HEK293T (cell line): ENCODE measurements at regions not wholly inside any gene's neighbourhood (a gene's known extent, or its start where the extent isn't known, plus 50 kb on each side); places are given as distances from the start of the nearest gene placed in this dataset.

Source experiments
- ARNT ChIP-seq: fragments of 450-650 bp; IDR thresholded peaks from 2 replicates; pipeline ENCODE4 v1.6.1; 2017; ENCODE audit warnings: mild to moderate bottlenecking
- BHLHE40 ChIP-seq: fragments of 450-650 bp; IDR thresholded peaks from 2 replicates; pipeline ENCODE4 v1.6.1; 2016; ENCODE audit warnings: mild to moderate bottlenecking, moderate library complexity, borderline replicate concordance
- ELF4 ChIP-seq: fragments of 450-650 bp; IDR thresholded peaks from 2 replicates; pipeline ENCODE4 v1.6.1; 2017; ENCODE audit warnings: antibody characterized with exemption
- FOXK2 ChIP-seq: fragments of 450-650 bp; IDR thresholded peaks from 2 replicates; pipeline ENCODE4 v1.6.1; 2016; ENCODE audit warnings: mild to moderate bottlenecking
- FOXM1 ChIP-seq: fragments of 450-650 bp; IDR thresholded peaks from 2 replicates; pipeline ENCODE4 v1.6.1; 2017; ENCODE audit warnings: mild to moderate bottlenecking, borderline replicate concordance
- HDGF ChIP-seq: fragments of 450-650 bp; IDR thresholded peaks from 2 replicates; pipeline ENCODE4 v1.6.1; 2017; ENCODE audit warnings: antibody characterized with exemption, borderline replicate concordance
- L3MBTL2 ChIP-seq: fragments of 450-650 bp; conservative IDR thresholded peaks from 2 replicates; pipeline ENCODE4 v1.6.1; 2016; ENCODE audit warnings: mild to moderate bottlenecking
- LEF1 ChIP-seq: fragments of 450-650 bp; IDR thresholded peaks from 2 replicates; pipeline ENCODE4 v1.6.1; 2017; ENCODE audit warnings: mild to moderate bottlenecking, borderline replicate concordance
- NFRKB ChIP-seq: fragments of 450-650 bp; IDR thresholded peaks from 2 replicates; pipeline ENCODE4 v1.6.1; 2016; ENCODE audit warnings: mild to moderate bottlenecking, moderate library complexity
- SP1 ChIP-seq: fragments of 450-650 bp; IDR thresholded peaks from 2 replicates; pipeline ENCODE4 v1.6.1; 2017
- SUZ12 ChIP-seq: fragments of 450-650 bp; IDR thresholded peaks from 2 replicates; pipeline ENCODE4 v1.6.1; 2016; ENCODE audit warnings: mild to moderate bottlenecking
- TARDBP ChIP-seq: fragments of 450-650 bp; IDR thresholded peaks from 2 replicates; pipeline ENCODE4 v1.6.1; 2016
- ZNF384 ChIP-seq: fragments of 450-650 bp; IDR thresholded peaks from 2 replicates; pipeline ENCODE4 v1.6.1; 2016
- TF ChIP-seq, protein P1 (sequence below): fragments of 450-650 bp; IDR thresholded peaks from 2 replicates; pipeline ENCODE4 v1.6.1; 2016

DNA sequence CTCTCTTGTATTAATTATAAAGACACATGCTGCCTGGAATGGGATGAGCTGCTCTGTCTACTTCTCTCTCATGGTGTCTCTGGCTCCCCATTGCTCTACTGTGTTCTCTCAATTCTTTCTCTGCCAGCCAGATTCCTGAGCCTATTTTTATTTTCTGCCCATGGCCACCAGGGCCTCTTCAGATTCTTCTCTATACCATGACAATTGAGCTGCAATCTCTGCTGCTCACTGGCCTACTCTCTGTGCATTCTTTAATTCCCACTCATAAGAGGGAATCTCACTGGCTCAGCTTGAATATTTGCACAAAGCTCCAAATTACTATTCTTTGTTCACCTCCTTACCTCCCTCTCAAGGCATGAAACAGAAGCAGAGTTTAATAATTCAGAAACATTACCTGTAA lies 161.4 kb upstream of the GULP1 start:
- TF ChIP-seq ZNF384 (no peak), SP1 (no peak), BHLHE40 (no peak), HDGF (no peak), ARNT (no peak), NFRKB (no peak), FOXM1 (no peak), LEF1 (no peak), TARDBP (no peak), L3MBTL2 (no peak), FOXK2 (no peak), SUZ12 (no peak), ELF4 (no peak)
- TF ChIP-seq, protein P1, sequence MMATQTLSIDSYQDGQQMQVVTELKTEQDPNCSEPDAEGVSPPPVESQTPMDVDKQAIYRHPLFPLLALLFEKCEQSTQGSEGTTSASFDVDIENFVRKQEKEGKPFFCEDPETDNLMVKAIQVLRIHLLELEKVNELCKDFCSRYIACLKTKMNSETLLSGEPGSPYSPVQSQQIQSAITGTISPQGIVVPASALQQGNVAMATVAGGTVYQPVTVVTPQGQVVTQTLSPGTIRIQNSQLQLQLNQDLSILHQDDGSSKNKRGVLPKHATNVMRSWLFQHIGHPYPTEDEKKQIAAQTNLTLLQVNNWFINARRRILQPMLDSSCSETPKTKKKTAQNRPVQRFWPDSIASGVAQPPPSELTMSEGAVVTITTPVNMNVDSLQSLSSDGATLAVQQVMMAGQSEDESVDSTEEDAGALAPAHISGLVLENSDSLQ, result no peak
